T-helper 2 cell treated with Interferon-gamma antibody and Interleukin-4, amounts not matched to agents 5 μg/mL and 100 μg/mL, for 36 hours (primary cell): ENCODE measurements at regions not wholly inside any gene's neighbourhood (a gene's known extent, or its start where the extent isn't known, plus 50 kb on each side); places are given as distances from the start of the nearest gene placed in this dataset.
A peak's percentile ranks its signal among the peaks of the same experiment; 100 is the strongest.
"Not testable (repeated sequence)": the region's sequence is repeated elsewhere in the genome, so short reads cannot be mapped to it uniquely, and the experiment has no call there.

ENCODE experiments used
- DNase-seq: peaks from one replicate; pipeline ENCODE4 v3.0.0; 2021; ENCODE audit warnings: low spot score
- H3K27ac Mint-ChIP-seq: one replicate; pipeline ENCODE4 v1.8.0; 2021; ENCODE audit warnings: mild to moderate bottlenecking, mixed read lengths
- H3K27me3 Mint-ChIP-seq: one replicate; pipeline ENCODE4 v1.8.0; 2021; ENCODE audit warnings: low read depth, mixed read lengths
- H3K36me3 Mint-ChIP-seq: one replicate; pipeline ENCODE4 v1.8.0; 2021; ENCODE audit warnings: low read depth, mixed read lengths
- H3K4me1 Mint-ChIP-seq: one replicate; pipeline ENCODE4 v1.8.0; 2021; ENCODE audit warnings: low read depth, mixed read lengths
- H3K4me3 Mint-ChIP-seq: one replicate; pipeline ENCODE4 v1.8.0; 2022; ENCODE audit warnings: mild to moderate bottlenecking, moderate library complexity, mixed read lengths
- H3K9me3 Mint-ChIP-seq: one replicate; pipeline ENCODE4 v1.8.0; 2021; ENCODE audit warnings: mixed read lengths

GRCh38 chrY:13627323-13627722 is 76.4 kb upstream of the TMSB4Y start:
- not testable (repeated sequence) for H3K4me1 Mint-ChIP-seq, DNase-seq, H3K9me3 Mint-ChIP-seq, H3K36me3 Mint-ChIP-seq, H3K27me3 Mint-ChIP-seq, H3K27ac Mint-ChIP-seq, H3K4me3 Mint-ChIP-seq

- Mint-ChIP-seq H3K9me3 (no peaks in the 10 kb centered on the region), H3K4me1 (no peaks in the 10 kb centered on the region), H3K36me3 (no peaks in the 10 kb centered on the region), H3K27ac (no peak overlapping the region), H3K4me3 (no peak overlapping the region), H3K27me3 (no peaks in the 10 kb centered on the region)
- no peak for DNase-seq
These were observed 87.8 kb upstream of the TMSB4Y start for GRCh38 chrY:13615943-13616304.

GRCh38 chrY:13615301-13615942 is 88.3 kb upstream of the TMSB4Y start:
- no peak for DNase-seq
- Mint-ChIP-seq H3K9me3 (no peaks in the 10 kb centered on the region), H3K4me1 (no peaks in the 10 kb centered on the region), H3K36me3 (no peaks in the 10 kb centered on the region), H3K27ac (no peak overlapping the region), H3K27me3 (no peaks in the 10 kb centered on the region), H3K4me3 (no peak overlapping the region)

DNA sequence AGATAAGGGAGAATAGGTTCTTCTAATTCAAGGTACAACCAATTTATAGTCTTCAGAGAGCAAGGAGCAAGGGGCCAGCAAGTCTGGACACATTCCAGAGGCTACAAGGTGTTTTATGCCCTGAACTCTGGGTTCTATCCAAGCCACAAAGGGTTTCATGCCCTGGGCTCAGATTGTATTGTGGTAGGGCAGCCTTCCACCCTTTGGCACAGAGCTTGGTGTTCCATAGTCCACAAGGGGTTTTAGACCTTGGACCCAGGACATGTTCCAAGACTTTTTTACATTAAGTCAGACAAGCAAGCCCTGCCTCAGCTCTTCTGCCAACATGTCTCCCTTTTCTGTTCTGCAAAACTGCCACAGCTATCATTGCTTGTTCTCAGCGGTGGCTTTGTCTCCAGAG is 90.8 kb upstream of the TMSB4Y start:
- DNase-seq = no peak
- H3K9me3 Mint-ChIP-seq = no peaks in the 10 kb centered on the region
- H3K4me1 Mint-ChIP-seq = no peaks in the 10 kb centered on the region
- H3K27ac Mint-ChIP-seq = no peak overlapping the region
- H3K27me3 Mint-ChIP-seq = no peaks in the 10 kb centered on the region
- H3K36me3 Mint-ChIP-seq = no peaks in the 10 kb centered on the region
- H3K4me3 Mint-ChIP-seq = no peak overlapping the region

DNA sequence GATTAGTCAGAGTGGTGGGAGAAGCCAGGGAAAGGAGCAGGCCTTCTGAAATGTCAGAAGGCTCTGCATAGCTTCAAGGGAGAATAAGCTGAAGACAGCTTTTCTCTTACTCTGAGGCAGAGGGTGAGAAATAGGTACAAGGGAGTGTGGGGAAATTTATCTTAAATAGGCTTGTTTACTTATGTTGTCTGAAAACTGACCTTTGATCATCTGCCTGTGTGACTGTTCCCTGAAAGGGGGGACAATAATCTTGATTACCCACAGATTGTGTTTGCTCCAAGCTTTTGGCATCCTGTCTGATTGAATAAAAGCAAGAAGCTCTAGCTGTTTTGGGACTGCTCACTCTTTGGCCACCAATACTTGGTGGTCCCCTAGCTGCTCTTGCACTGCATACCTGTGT is 91.7 kb upstream of the TMSB4Y start:
- no peaks in the 10 kb centered on the region for H3K36me3 Mint-ChIP-seq
- no peak overlapping the region for H3K4me3 Mint-ChIP-seq
- H3K4me1 Mint-ChIP-seq = no peaks in the 10 kb centered on the region
- H3K9me3 Mint-ChIP-seq = no peaks in the 10 kb centered on the region
- H3K27me3 Mint-ChIP-seq = no peaks in the 10 kb centered on the region
- DNase-seq = no peak
- H3K27ac Mint-ChIP-seq = no peak overlapping the region

- Mint-ChIP-seq H3K4me3 (no peak overlapping the region), H3K27me3 (no peaks in the 10 kb centered on the region), H3K9me3 (no peaks in the 10 kb centered on the region), H3K36me3 (no peaks in the 10 kb centered on the region), H3K27ac (no peak overlapping the region), H3K4me1 (no peaks in the 10 kb centered on the region)
- no peak for DNase-seq
These were observed 111.2 kb upstream of the TMSB4Y start for GRCh38 chrY:13592450-13592849.

DNA sequence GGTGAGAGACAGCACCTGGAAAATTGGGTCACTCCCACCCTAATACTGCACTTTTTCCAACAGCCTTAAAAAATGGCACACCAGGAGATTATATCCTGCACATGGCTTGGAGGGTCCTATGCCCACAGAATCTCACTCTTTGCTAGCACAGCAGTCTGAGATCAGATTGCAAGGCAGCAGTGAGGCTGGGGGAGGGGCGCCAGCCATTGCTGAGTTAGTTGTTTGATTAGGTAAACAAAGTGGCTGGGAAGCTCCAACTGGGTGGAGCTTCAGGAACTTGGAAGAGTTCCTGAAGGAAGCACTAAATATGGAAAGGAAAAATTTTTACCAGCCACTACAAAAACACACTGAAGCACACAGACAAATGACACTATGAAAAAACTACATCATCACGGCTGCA is 91.1 kb upstream of the UTY start:
- H3K36me3 Mint-ChIP-seq, H3K27me3 Mint-ChIP-seq, H3K27ac Mint-ChIP-seq, DNase-seq, H3K4me1 Mint-ChIP-seq, H3K9me3 Mint-ChIP-seq, H3K4me3 Mint-ChIP-seq: not testable (repeated sequence)

DNA sequence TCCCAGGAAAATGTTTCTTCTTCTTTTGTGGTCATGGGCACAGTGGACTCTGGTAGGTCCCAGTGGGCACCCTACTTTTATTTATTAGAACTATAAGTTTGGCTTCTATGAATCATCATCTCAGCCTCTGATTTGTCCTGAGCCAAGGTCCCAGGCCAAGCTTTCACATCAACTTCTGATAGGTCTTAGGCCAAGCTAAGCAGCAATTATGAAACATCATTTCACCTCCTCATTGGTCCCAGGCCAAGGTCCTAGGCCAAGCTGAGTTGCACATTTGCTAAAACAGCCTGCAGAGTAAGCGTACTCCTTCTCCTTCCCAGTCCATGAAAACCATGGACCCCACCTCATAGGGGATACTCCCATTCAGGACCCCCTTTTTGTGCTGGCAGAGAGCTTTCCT is 87.4 kb upstream of the UTY start:
- no peak for DNase-seq
- Mint-ChIP-seq H3K4me3 (no peak overlapping the region), H3K9me3 (no peaks in the 10 kb centered on the region), H3K4me1 (no peaks in the 10 kb centered on the region), H3K36me3 (no peaks in the 10 kb centered on the region), H3K27ac (no peak overlapping the region), H3K27me3 (no peaks in the 10 kb centered on the region)

GRCh38 chrY:13554949-13555348 is 75.1 kb upstream of the UTY start:
- DNase-seq = no peak
- no peaks in the 10 kb centered on the region for H3K27me3 Mint-ChIP-seq

GRCh38 chrY:13552393-13553116 is 72.7 kb upstream of the UTY start:
- Mint-ChIP-seq H3K9me3 (no peaks in the 10 kb centered on the region), H3K4me3 (peak overlapping the region; percentile 34), H3K36me3 (no peaks in the 10 kb centered on the region), H3K4me1 (no peaks in the 10 kb centered on the region), H3K27me3 (no peaks in the 10 kb centered on the region), H3K27ac (no peak overlapping the region)
- no peak for DNase-seq

More at GRCh38 chrY:13554949-13555348, 75.1 kb upstream of the UTY start:
- Mint-ChIP-seq H3K4me3 (no peak overlapping the region), H3K27ac (no peak overlapping the region), H3K36me3 (no peaks in the 10 kb centered on the region), H3K4me1 (no peaks in the 10 kb centered on the region), H3K9me3 (no peaks in the 10 kb centered on the region)

- H3K27ac Mint-ChIP-seq = no peak overlapping the region
- H3K4me1 Mint-ChIP-seq = no peaks in the 10 kb centered on the region
- H3K36me3 Mint-ChIP-seq = no peaks in the 10 kb centered on the region
- no peak overlapping the region for H3K4me3 Mint-ChIP-seq
- no peaks in the 10 kb centered on the region for H3K9me3 Mint-ChIP-seq
- no peak for DNase-seq
- H3K27me3 Mint-ChIP-seq = no peaks in the 10 kb centered on the region
These were observed 71.4 kb upstream of the UTY start for GRCh38 chrY:13551246-13551645.

DNA sequence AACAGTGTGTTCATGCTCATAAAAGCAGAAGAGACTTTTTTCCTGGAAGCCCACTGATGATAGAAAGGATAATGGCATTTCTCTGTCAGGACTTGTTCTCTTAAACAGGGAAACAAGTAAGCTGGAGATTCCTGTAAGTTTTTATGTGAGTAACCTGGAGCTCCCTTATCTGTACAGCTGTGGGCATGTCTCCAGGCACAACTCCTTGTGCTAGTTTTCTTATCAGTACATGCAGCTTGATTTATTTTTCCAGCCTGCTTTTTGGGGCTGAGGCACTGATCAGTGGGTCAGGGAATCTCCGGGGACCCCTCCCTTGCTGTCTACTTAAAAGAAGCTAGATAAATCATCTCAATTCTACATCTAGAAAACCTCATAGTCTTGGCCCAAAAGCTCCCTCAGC is 64.7 kb upstream of the UTY start:
- no peaks in the 10 kb centered on the region for H3K36me3 Mint-ChIP-seq
- peaks cover 9% of the 10 kb centered on the region for H3K9me3 Mint-ChIP-seq
- H3K27me3 Mint-ChIP-seq = no peaks in the 10 kb centered on the region
- H3K4me3 Mint-ChIP-seq = no peak overlapping the region
- no peaks in the 10 kb centered on the region for H3K4me1 Mint-ChIP-seq
- no peak overlapping the region for H3K27ac Mint-ChIP-seq
- DNase-seq = no peak

DNA sequence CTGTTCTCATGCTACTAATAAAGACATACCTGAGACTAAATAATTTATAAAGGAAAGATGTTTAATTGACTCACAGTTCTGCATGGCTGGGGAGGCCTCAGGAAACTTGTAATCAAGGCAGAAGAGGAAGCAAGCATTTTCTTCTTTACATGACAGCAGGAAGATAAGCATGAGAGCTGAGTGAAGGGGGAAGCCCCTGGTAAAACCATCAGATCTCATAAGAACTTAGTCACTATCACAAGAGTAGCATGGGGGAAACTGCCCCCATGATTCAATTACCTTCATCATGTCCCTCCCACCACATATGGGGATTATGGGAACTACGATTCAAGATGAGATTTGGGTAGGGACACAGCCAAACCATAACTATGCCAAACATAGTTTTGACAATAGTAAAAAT is 58.1 kb upstream of the UTY start:
- no peaks in the 10 kb centered on the region for H3K27me3 Mint-ChIP-seq
- no peak overlapping the region for H3K27ac Mint-ChIP-seq
- no peaks in the 10 kb centered on the region for H3K4me1 Mint-ChIP-seq
- DNase-seq = no peak
- H3K9me3 Mint-ChIP-seq = peaks cover 9% of the 10 kb centered on the region
- H3K4me3 Mint-ChIP-seq = no peak overlapping the region
- H3K36me3 Mint-ChIP-seq = no peaks in the 10 kb centered on the region
